ENCODE measurements at regions not wholly inside any gene's neighbourhood (a gene's known extent, or its start where the extent isn't known, plus 50 kb on each side); places are given as distances from the start of the nearest gene placed in this dataset.

DNA sequence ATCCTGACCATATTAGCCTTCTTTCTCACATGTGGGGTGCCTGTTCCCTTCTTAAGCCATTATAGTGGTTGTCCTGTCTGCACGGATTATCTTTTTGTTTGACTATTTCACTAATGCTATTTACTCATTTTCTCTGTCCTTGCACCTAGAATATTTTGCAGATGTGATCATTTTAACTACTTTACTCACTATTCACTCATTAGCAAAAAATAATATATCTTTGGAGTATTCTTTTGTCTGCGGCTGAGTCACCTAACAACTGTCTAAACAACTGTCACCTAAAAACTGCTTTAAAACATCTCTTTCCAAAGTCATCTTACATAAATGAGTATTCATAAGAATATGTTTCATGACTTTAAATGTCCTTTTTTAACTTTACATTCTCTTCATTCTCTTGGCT is 87.4 kb downstream of the KCNJ2 start:
- TF ChIP-seq, protein P1, sequence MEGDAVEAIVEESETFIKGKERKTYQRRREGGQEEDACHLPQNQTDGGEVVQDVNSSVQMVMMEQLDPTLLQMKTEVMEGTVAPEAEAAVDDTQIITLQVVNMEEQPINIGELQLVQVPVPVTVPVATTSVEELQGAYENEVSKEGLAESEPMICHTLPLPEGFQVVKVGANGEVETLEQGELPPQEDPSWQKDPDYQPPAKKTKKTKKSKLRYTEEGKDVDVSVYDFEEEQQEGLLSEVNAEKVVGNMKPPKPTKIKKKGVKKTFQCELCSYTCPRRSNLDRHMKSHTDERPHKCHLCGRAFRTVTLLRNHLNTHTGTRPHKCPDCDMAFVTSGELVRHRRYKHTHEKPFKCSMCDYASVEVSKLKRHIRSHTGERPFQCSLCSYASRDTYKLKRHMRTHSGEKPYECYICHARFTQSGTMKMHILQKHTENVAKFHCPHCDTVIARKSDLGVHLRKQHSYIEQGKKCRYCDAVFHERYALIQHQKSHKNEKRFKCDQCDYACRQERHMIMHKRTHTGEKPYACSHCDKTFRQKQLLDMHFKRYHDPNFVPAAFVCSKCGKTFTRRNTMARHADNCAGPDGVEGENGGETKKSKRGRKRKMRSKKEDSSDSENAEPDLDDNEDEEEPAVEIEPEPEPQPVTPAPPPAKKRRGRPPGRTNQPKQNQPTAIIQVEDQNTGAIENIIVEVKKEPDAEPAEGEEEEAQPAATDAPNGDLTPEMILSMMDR (conservative IDR thresholded peaks at IDR 0.05 in 1 of 2, IDR thresholded peaks at IDR 0.05 in 1 of 2; ENCODE audit: extremely low read depth in 1 of 2, insufficient read depth in 1 of 2, low read depth in 1 of 2, low read length in 2 of 2): no peak
- TF ChIP-seq EZH2 (IDR thresholded peaks at IDR 0.05; ENCODE audit: borderline replicate concordance, low read length): no peak

All from mammary epithelial cell (primary cell).